COR-L47 (cell line): ENCODE measurements at regions not wholly inside any gene's neighbourhood (a gene's known extent, or its start where the extent isn't known, plus 50 kb on each side); places are given as distances from the start of the nearest gene placed in this dataset.
A peak's percentile ranks its signal among the peaks of the same experiment; 100 is the strongest.
"Not testable (repeated sequence)": the region's sequence is repeated elsewhere in the genome, so short reads cannot be mapped to it uniquely, and the experiment has no call there.

Source experiments
- DNase-seq: peaks from one replicate; lab custom pipeline; 2025; lab: John Stamatoyannopoulos, UW

- no peak for DNase-seq
Observed at GRCh38 chr11:107276077-107276476, 181.5 kb downstream of the CWF19L2 start.

GRCh38 chr11:107275632-107276031 lies 182.0 kb downstream of the CWF19L2 start:
- DNase-seq: no peak

DNA sequence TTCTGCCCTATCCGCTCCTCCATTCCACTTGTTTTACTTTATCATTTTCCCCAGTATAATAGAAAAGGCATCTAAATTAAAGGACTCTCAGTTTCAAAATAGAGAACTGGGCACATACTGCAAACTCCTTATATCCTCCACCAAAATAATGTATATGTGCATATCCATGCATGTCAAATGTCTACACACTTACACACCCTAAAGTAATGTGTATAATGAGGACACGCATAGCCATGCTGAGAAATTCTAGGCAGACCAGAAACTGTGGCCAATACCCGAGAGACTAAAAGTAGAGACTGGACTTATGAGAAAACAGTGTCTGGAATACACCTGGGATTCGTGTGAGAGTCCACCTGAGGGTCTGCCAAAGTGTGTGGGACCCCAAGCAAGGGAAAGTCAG lies 183.5 kb downstream of the CWF19L2 start:
- no peak for DNase-seq

DNA sequence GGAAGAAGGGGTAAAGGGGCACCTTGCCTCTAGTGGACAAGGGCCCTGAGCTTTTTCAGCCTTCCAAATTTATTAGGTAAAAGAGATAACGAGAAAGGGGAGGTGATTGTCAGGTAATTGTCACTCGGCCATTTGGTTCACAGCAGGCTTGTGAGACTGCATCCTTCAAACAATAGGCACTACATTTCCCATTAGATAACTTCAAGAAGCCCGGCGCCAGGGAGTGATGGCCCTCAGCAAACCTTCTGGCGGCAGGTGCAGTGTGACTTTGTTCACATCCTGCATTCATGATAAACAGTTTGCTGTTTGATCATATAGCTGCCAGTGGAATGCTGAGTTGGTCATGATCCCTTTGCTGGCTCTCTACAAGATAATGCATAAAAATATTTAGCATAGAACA lies 185.1 kb downstream of the CWF19L2 start:
- peak; percentile 2 for DNase-seq

DNA sequence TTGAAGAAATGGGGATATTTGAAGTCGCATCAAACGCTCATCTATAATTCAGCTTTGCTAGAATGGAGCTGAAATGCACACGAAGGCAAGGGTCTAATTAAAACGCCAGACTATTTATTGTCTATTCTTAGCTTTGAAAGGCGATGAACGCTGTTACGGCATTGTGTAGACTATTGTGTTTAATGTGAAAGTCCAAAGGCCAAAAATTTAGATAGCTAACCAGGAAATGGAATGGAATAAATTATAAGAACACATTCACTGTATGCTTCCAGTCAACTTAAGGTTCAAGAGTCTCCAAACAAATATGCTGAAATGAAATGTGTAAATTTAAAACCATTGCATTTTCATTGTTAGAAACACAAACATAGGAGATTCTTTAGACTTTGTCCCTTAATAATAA lies 186.2 kb downstream of the CWF19L2 start:
- no peak for DNase-seq

DNA sequence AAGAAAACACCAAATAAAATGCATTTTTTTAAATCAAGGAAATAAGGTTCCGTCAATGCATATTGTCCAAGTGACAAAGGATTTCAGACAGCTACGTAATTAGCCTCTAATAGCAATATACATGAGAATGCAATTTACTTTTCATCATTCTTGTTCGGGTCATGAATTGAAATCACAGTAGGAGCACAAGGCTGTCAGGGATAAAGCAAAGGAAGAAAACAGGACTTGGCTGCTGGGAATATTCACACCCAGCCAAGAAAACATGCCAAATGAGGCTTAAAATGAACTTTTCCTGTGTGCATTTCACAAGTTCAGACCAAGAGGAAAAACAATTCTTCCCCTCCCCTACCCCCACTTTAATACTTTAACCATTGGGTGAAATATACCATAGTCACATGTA lies 188.6 kb downstream of the CWF19L2 start:
- DNase-seq: no peak

DNA sequence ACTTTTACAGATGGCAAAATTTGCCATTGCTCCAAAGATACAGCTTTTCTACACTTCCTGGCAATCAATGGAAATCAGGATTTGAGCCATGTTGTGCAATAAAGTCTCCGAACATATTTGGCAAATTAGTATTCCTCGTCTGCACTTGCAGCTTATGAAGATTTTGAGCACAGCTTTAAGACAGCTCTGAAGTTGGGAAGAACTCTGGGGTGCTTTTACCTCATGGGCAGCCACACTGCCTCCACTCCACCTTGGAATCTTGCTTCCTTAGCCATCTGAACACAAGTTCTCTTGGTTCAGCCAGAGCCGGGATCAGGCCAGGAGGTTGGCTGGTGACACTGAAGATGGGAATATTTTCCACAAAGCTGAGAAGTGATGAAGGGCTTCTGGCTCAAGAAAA lies 191.2 kb downstream of the CWF19L2 start:
- no peak for DNase-seq

DNA sequence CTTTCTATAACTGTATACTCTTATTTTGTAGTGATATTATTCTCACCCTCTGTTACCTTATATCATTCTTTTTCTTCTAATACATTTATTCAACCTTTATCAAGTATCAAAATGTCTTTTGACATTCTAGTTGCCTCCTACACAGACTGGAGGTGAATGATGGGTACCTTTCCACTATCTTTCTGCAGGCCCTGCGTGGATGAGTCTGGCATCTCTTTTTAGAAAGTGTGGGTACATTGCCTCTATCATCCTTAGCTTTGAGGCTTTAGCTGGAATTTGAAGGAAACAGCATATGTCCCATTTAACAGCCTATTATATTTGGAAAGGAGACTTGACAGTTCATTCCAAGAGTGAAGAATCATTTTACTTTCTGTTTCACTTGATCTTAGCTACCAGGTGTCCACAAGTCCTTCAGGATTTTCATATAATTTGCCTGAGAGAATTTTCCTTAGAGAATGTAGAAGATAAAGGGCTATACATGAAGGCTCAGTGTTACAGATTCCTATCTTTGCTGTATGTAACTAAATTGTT lies 192.0 kb downstream of the CWF19L2 start:
- no peak for DNase-seq

- no peak for DNase-seq
Observed at GRCh38 chr11:107263844-107264563, 193.6 kb downstream of the CWF19L2 start.

- no peak for DNase-seq
Observed at GRCh38 chr11:107259811-107260221, 197.8 kb downstream of the CWF19L2 start.

- no peak for DNase-seq
Observed at GRCh38 chr11:107257710-107258109, 199.9 kb downstream of the CWF19L2 start.

DNA sequence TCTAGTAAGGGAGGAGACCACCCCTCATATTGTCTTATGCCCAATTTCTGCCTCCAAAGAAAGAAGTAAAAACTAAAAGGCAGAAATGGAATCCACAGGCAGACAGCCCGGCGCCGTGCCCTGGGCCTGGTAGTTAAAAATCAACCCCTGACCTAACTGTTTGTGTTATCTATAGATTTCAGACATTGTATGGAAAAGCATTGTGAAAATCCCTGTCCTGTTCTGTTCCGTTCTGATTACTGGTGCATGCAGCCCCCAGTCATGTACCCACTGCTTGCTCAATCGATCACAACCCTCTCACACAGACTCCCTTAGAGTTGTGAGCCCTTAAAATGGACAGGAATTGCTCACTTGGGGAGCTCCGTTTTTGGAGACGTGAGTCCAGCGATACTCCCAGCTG lies 204.0 kb downstream of the CWF19L2 start:
- DNase-seq: not testable (repeated sequence)

DNA sequence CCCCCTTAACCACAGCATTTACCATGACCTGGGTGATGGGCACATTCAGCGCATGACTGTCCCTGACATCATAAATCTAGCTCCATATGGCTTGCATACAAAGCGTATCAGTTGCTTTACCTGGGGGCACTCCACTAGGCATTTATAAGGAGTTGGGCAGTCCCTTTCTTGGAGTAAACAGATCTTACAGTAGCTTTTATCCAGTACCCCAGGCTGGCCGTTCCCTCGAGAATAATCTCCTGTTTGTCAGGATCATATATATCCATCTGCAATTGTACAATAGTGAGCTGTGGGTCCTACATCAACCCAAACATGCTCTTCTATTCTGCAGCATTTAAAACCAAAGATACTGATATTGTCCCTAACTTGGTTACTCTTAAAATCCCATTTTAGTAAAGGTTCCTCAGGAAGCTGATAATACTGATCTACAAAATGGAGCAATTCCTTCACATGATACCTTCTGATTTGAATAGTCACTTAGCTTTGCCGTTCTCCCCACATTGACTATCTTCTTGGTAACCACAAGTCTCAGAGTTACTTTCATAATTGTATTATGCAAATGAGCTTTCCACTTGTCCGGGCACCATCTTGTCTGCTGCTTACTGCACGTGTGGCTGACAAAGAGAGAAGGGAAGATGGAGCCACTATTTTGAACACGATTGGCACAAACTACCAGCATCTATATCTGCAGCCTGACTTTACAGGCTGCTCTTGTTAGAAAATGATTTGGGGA lies 205.0 kb downstream of the CWF19L2 start:
- DNase-seq: no peak

DNA sequence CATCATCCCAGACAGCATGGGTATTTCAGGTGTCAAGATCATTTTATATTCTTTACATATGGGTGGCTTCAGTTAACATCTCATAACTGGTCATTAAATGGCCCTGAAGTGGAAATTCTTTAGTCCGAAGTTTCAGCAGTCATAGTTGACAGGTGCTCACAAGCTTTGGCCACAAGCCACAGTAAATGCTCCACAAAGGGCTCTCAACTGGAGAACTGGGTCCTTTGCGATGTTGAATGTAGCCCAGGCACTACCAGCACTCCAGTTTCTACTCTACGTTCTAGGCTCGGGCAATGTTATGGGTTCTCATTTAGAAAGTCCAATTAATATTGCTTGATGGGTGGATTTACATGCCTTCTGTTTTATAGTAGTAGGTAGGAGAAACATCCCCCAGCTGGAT lies 206.3 kb downstream of the CWF19L2 start:
- DNase-seq: no peak

DNA sequence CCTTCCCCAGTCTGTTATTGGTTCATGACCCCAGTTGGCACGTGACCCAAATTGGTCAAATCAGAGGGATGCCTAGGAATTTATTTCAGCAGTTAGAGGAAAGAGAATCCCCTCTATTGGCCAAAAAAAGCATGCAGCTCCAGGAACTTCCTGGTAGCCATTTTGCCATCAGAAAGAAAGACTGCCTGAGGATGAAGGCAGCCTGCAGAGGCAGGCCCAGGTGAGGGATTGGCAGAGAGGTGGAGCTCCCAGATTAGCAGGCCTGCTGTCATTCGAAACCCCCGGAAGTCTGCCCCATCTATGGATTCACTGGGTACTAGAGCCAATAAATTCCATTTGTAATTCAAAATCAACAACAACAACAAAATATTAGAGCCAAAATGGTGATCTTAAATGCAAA lies 207.6 kb downstream of the CWF19L2 start:
- DNase-seq: no peak

- DNase-seq: no peak
Observed at GRCh38 chr11:107249054-107249453, 208.6 kb downstream of the CWF19L2 start.

GRCh38 chr11:107247167-107247861 lies 210.3 kb downstream of the CWF19L2 start:
- no peak for DNase-seq

DNA sequence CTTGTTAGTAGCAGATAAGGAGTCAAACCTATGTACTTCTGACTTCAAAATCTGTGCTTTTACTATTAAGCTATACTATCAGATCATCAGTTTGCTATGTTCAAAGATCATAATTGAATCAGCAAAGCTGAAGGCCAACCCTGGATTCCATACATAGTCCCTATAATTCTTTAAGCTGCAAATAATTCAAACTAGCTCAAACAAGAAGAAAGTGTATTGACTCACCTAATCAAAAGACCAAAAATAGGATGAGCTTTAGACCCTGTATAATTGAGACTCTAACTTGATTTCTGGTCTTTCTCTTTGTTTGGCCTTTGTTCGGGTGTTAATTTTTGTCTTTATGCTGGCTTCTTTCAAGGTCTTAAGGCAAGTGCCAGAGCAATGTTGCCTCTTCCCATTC lies 213.7 kb downstream of the CWF19L2 start:
- no peak for DNase-seq

DNA sequence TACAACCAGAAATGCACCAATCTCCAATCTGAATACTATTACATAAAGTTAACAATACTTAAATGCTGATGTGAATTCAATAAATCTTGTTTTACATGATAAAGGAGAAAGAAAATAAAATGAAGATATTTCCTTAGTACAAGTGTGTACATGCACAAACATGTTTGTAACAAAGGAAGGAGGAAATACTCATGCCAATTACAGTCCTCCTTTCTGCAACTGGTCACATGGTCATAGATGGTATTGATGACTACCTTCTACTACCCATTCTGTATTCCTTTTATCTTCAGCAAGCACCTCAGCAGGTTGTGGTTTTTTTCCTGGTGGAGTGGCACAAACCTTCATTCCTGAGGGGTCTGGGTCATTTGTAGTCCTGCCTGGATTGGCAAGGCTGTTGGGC lies 214.2 kb upstream of the GUCY1A2 start:
- DNase-seq: no peak

DNA sequence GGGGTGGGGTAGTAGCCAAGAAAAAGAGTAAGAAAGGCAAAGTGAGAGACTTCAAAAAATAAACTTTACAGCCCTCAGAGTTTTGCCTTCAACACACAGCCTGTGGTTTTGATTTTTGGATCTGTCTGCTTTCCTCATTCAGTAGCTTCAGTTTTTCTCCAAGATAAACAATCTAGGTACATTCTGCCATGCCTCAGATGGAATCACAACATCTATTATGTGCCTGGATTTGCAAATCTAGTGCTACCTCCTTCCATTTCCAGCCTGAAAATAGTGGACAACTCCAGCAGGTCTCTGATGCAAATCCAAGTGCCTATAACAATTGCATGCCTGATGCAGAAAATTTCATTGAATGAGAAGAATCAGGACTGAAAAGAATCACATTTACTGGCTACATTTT lies 206.6 kb upstream of the GUCY1A2 start:
- DNase-seq: no peak

- DNase-seq: no peak
Observed at GRCh38 chr11:107222916-107223460, 204.7 kb upstream of the GUCY1A2 start.

- no peak for DNase-seq
Observed at GRCh38 chr11:107222431-107222830, 204.2 kb upstream of the GUCY1A2 start.
